ENCODE measurements at regions not wholly inside any gene's neighbourhood (a gene's known extent, or its start where the extent isn't known, plus 50 kb on each side); places are given as distances from the start of the nearest gene placed in this dataset.
"Not testable (repeated sequence)": the region's sequence is repeated elsewhere in the genome, so short reads cannot be mapped to it uniquely, and the experiment has no call there.

- no peak overlapping the region for H3K4me3 ChIP-seq (ENCODE audit: low read depth, low read length, poor library complexity, severe bottlenecking)
- TF ChIP-seq CTCF (conservative IDR thresholded peaks at IDR 0.05; ENCODE audit: low read depth, low read length) (no peak), EZH2 (IDR thresholded peaks at IDR 0.05; ENCODE audit: borderline replicate concordance, low read depth, low read length, poor library complexity, severe bottlenecking) (no peak)
- no peaks in the 10 kb centered on the region for H3K27me3 ChIP-seq (replicated peaks; ENCODE audit: insufficient read depth, low read depth, low read length, poor library complexity)
- no peaks in the 10 kb centered on the region for H3K36me3 ChIP-seq (ENCODE audit: insufficient read depth, low read length, poor library complexity, severe bottlenecking)
- no peak overlapping the region for H3K27ac ChIP-seq (ENCODE audit: low read depth, low read length, poor library complexity, severe bottlenecking)
- H3K9me3 ChIP-seq (ENCODE audit: low read depth, low read length, poor library complexity, severe bottlenecking), result peaks cover 28% of the 10 kb centered on the region
- ChIA-PET POLR2A (ENCODE audit: low non-redundant PET) (no interaction called here), CTCF (no interaction called here)
- BruUV-seq (replicated peaks), result no TSS peak
- no peaks in the 10 kb centered on the region for H3K4me1 ChIP-seq (ENCODE audit: insufficient read depth, low read length, poor library complexity, severe bottlenecking)
- DNase-seq (ENCODE audit: low spot score), result no peak
- intact Hi-C loops (cut with micrococcal nuclease; ENCODE audit: unreplicated experiment), result no loop called here
Observed at GRCh38 chr5:40121236-40121635, 558.5 kb upstream of the PTGER4 start.

DNA sequence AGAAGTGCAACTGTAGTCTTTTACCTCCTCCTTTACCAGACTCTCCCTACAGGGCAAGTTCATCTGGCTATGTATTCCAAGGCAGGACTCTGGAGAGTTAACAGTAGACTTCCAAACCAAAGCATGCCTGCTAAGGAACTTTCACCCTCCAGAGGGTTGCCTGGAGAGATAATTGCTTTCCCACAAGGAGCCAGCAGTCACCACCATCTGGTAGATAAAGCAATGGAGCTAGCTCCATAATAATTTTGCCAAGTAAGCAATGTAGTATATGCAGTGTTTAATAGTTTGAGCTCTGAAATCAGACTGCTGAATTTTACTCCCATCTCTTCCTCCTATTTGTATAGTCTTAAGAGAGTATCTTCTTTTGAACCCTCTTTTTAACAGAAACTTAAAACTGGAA lies 566.8 kb upstream of the PTGER4 start:
- H3K36me3 ChIP-seq (ENCODE audit: insufficient read depth, low read length, poor library complexity, severe bottlenecking), result no peaks in the 10 kb centered on the region
- peak; percentile 14 for DNase-seq (ENCODE audit: low spot score)
- CTCF ChIA-PET, result no interaction called here
- BruUV-seq (replicated peaks), result no TSS peak
- H3K4me1 ChIP-seq (ENCODE audit: insufficient read depth, low read length, poor library complexity, severe bottlenecking), result peaks cover 12% of the 10 kb centered on the region
- intact Hi-C loops (cut with micrococcal nuclease; ENCODE audit: unreplicated experiment), result no loop called here
- no peaks in the 10 kb centered on the region for H3K27me3 ChIP-seq (replicated peaks; ENCODE audit: insufficient read depth, low read depth, low read length, poor library complexity)
- no peak overlapping the region for H3K27ac ChIP-seq (ENCODE audit: low read depth, low read length, poor library complexity, severe bottlenecking)
- POLR2A ChIA-PET (ENCODE audit: low non-redundant PET), result no interaction called here
- no peaks in the 10 kb centered on the region for H3K9me3 ChIP-seq (ENCODE audit: low read depth, low read length, poor library complexity, severe bottlenecking)
- TF ChIP-seq CTCF (conservative IDR thresholded peaks at IDR 0.05; ENCODE audit: low read depth, low read length), result no peak
- no peak for TF ChIP-seq EZH2 (IDR thresholded peaks at IDR 0.05; ENCODE audit: borderline replicate concordance, low read depth, low read length, poor library complexity, severe bottlenecking)
- H3K4me3 ChIP-seq (ENCODE audit: low read depth, low read length, poor library complexity, severe bottlenecking), result no peak overlapping the region

DNA sequence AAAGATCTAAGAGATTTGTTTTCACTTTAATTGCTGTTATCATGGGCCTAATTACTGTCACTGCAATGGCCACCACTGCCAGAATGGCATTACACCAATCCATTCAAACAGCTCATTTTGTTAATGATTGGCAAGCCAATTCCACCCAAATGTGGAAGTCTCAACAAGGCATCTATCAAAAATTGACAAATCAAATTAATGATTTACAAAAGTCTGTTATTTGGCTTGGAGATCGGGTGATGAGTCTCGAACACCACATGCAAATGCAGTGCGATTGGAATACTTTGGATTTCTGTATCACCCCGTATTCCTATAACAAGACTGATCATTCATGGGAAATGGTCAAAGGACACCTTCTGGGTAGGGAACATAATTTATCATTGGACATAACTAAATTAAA lies 568.7 kb upstream of the PTGER4 start:
- intact Hi-C loops (cut with micrococcal nuclease; ENCODE audit: unreplicated experiment); H3K4me3 ChIP-seq (ENCODE audit: low read depth, low read length, poor library complexity, severe bottlenecking); POLR2A ChIA-PET (ENCODE audit: low non-redundant PET); CTCF ChIA-PET; H3K9me3 ChIP-seq (ENCODE audit: low read depth, low read length, poor library complexity, severe bottlenecking); H3K27ac ChIP-seq (ENCODE audit: low read depth, low read length, poor library complexity, severe bottlenecking); H3K36me3 ChIP-seq (ENCODE audit: insufficient read depth, low read length, poor library complexity, severe bottlenecking); H3K27me3 ChIP-seq (replicated peaks; ENCODE audit: insufficient read depth, low read depth, low read length, poor library complexity); BruUV-seq (replicated peaks); DNase-seq (ENCODE audit: low spot score): not testable (repeated sequence)
- peaks cover 12% of the 10 kb centered on the region for H3K4me1 ChIP-seq (ENCODE audit: insufficient read depth, low read length, poor library complexity, severe bottlenecking)

DNA sequence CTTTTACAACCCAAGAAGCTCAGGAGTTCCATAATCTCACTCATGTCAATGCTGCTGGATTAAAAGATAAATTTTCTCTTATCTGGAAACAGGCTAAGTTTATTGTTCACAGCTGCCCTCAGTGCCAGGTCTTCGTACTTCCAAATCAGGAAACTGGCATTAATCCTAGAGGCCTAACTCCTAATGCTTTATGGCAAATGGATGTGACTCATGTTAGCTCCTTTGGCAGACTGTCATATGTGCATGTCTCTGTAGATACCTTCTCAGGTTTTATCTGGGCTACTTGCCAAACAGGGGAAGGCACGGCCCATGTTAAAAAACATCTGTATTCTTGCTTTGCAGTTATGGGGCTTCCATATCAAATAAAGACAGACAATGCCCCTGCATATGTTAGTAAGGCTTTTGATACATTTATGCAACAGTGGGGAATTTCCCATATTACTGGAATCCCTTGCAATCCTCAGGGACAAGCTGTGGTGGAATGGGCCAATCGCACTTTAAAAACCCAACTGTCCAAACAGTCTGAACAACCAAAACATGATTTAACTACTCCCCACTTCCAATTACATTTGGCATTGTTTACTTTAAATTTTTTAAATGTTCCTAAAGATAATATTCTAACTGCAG lies 570.8 kb upstream of the PTGER4 start:
- CTCF ChIA-PET; intact Hi-C loops (cut with micrococcal nuclease; ENCODE audit: unreplicated experiment); H3K27ac ChIP-seq (ENCODE audit: low read depth, low read length, poor library complexity, severe bottlenecking); POLR2A ChIA-PET (ENCODE audit: low non-redundant PET); H3K36me3 ChIP-seq (ENCODE audit: insufficient read depth, low read length, poor library complexity, severe bottlenecking); BruUV-seq (replicated peaks); H3K27me3 ChIP-seq (replicated peaks; ENCODE audit: insufficient read depth, low read depth, low read length, poor library complexity); H3K9me3 ChIP-seq (ENCODE audit: low read depth, low read length, poor library complexity, severe bottlenecking); H3K4me3 ChIP-seq (ENCODE audit: low read depth, low read length, poor library complexity, severe bottlenecking): not testable (repeated sequence)
- DNase-seq (ENCODE audit: low spot score), result peak; percentile 58
- H3K4me1 ChIP-seq (ENCODE audit: insufficient read depth, low read length, poor library complexity, severe bottlenecking), result peaks cover 12% of the 10 kb centered on the region

DNA sequence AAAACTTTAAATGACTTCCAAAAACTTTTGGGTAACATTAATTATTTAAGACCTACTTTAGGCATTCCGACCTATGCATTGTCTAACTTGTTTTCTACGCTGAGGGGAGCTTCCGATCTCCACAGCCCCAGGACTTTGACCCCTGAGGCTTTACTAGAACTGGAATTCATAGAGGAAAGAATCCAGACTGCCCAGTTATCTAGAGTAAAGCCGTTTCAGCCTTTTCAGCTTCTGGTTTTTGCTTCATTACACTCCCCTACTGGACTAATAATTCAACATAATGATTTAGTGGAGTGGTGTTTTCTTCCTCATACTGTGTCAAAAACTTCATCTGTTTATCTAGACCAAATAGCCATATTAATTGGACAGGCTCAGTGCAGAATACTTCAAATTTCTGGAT lies 571.9 kb upstream of the PTGER4 start:
- intact Hi-C loops (cut with micrococcal nuclease; ENCODE audit: unreplicated experiment); CTCF ChIA-PET; H3K27me3 ChIP-seq (replicated peaks; ENCODE audit: insufficient read depth, low read depth, low read length, poor library complexity); H3K4me1 ChIP-seq (ENCODE audit: insufficient read depth, low read length, poor library complexity, severe bottlenecking); H3K36me3 ChIP-seq (ENCODE audit: insufficient read depth, low read length, poor library complexity, severe bottlenecking); H3K27ac ChIP-seq (ENCODE audit: low read depth, low read length, poor library complexity, severe bottlenecking); H3K4me3 ChIP-seq (ENCODE audit: low read depth, low read length, poor library complexity, severe bottlenecking); BruUV-seq (replicated peaks); H3K9me3 ChIP-seq (ENCODE audit: low read depth, low read length, poor library complexity, severe bottlenecking); DNase-seq (ENCODE audit: low spot score): not testable (repeated sequence)
- POLR2A ChIA-PET (ENCODE audit: low non-redundant PET), result interaction anchor here (0.7 kb wide), 1 partner anchor 27 kb away, joined by 3 read pairs; no protein-coding TSS in a partner anchor

All from A673 (cell line).